Psoas muscle (tissue), 7 donors: ENCODE measurements at regions not wholly inside any gene's neighbourhood (a gene's known extent, or its start where the extent isn't known, plus 50 kb on each side); places are given as distances from the start of the nearest gene placed in this dataset.
A peak's percentile ranks its signal among the peaks of the same experiment; 100 is the strongest.

ENCODE experiments used
- ATAC-seq, 4 donors: fragments of 200-7000 bp; cut with Tn5 transposase; one replicate each; pipeline ENCODE4 v1.9.1; 2020; ENCODE audit warnings: moderate library complexity in 3 of 4, mild to moderate bottlenecking in 2 of 4
- DNase-seq, 2 donors: peaks; one replicate each; pipeline ENCODE4 v3.0.0-alpha.2; 2020
- H3K27ac ChIP-seq: fragments of 200-600 bp; one replicate; pipeline ENCODE4 v1.8.0; 2022
- H3K27me3 ChIP-seq, 3 donors: fragments of 200-600 bp in 1 of 3; one replicate each; pipeline versions ENCODE4 v1.6.1 to v1.8.0; 2013 to 2022; ENCODE audit warnings: low read length in 2 of 3, mild to moderate bottlenecking in 2 of 3, moderate library complexity in 1 of 3; ENCODE audit not compliant: insufficient read depth in 3 of 3
- H3K36me3 ChIP-seq, 2 donors: fragments of 200-600 bp in 1 of 2; one replicate each; pipeline versions ENCODE4 v1.6.1 to v1.8.0; 2013 to 2022; ENCODE audit warnings: low read depth in 1 of 2, mild to moderate bottlenecking in 1 of 2, moderate library complexity in 1 of 2; ENCODE audit not compliant: insufficient read depth in 1 of 2
- H3K4me1 ChIP-seq: fragments of 200-600 bp; one replicate; pipeline ENCODE4 v1.8.0; 2022
- H3K4me3 ChIP-seq: fragments of 200-600 bp; one replicate; pipeline ENCODE4 v1.8.0; 2022; ENCODE audit warnings: mild to moderate bottlenecking
- H3K9me3 ChIP-seq: fragments of 200-600 bp; one replicate; pipeline ENCODE4 v1.8.0; 2022
- whole genome bisulfite sequencing, 3 donors: extraction: QIAGEN DNeasy Blood & Tissue Kit; methylation state at CpG; one replicate each; pipeline versions ENCODE4 v1.1.6 to v1.1.7; 2013; 5-methylcytosine and 5-hydroxymethylcytosine counted together
- intact Hi-C, 2 donors: fragments of 100-400 bp; cut with DNase I; formaldehyde crosslinking; loops; one replicate each; pipeline versions ENCODE4 v1.11.0 to v1.14.2; 2022
- TF ChIP-seq, protein P1 (sequence below): fragments of 200-600 bp; IDR thresholded peaks from one replicate; pipeline ENCODE4 v1.8.0; 2022; ENCODE audit warnings: antibody characterized with exemption
- donor health status: healthy with polysubstance abuse.
- donor health status: DM: no; HTN: no; CAD: no; lungs with moderate emphysema.
- donor health status: Bipolar disorder and iron deficiency.
- donor health status: healthy.
- donor health status: DM: yes; HTN: yes; CAD: no.
- donor health status: DM: no; HTN: no; CAD: no.
- donor health status: DM: yes; HTN: yes; CAD: no.

- TF ChIP-seq, protein P1, sequence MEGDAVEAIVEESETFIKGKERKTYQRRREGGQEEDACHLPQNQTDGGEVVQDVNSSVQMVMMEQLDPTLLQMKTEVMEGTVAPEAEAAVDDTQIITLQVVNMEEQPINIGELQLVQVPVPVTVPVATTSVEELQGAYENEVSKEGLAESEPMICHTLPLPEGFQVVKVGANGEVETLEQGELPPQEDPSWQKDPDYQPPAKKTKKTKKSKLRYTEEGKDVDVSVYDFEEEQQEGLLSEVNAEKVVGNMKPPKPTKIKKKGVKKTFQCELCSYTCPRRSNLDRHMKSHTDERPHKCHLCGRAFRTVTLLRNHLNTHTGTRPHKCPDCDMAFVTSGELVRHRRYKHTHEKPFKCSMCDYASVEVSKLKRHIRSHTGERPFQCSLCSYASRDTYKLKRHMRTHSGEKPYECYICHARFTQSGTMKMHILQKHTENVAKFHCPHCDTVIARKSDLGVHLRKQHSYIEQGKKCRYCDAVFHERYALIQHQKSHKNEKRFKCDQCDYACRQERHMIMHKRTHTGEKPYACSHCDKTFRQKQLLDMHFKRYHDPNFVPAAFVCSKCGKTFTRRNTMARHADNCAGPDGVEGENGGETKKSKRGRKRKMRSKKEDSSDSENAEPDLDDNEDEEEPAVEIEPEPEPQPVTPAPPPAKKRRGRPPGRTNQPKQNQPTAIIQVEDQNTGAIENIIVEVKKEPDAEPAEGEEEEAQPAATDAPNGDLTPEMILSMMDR = no peak
- Histone ChIP-seq H3K27ac (no peak overlapping the region), H3K4me1 (no peaks in the 10 kb centered on the region), H3K9me3 (no peaks in the 10 kb centered on the region), H3K4me3 (no peak overlapping the region), H3K27me3 (no peaks in the 10 kb centered on the region), H3K36me3 (no peaks in the 10 kb centered on the region)
- 70 to 76% (median 76%) methylated on average over 1 of the region's 1 CpG for WGBS, 3 donors
- intact Hi-C loops = no loop called here
- ATAC-seq (no peak), DNase-seq (no peak)
These were observed 150.6 kb upstream of the ANKRD28 start for GRCh38 chr3:15948388-15948787.

DNA sequence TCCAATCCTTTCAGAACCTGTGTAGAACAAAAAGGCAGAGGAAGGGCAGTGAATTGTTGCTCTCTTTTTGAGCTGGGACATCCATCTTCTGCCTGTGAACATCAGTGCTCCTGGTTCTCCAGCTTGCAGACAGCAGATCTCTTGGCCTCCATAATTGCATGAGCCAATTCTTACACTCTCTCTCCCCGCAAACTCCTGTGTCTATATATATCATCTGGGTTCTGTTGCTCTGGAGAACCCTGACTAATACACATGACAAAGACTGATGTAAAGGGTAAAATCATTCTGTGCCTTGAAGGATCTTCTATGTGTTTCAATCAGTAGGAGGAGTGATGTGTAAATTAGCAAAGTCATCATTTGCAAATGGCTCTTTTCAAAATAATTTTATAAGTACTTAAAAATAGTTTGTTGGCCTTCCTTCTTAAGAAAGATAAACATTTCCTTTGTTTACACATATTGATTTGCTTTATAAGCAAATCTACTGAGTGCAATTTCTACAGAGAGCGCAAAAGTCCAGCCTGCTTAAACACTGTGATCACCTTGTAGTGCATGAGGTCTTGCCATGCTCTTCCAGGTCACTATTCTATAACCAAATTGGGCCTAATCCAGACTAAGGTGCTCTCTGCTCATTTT, 154.9 kb upstream of the ANKRD28 start:
- TF ChIP-seq, protein P1 = no peak
- no peak for DNase-seq
- Histone ChIP-seq H3K27me3 (no peaks in the 10 kb centered on the region), H3K4me1 (no peaks in the 10 kb centered on the region), H3K36me3 (no peaks in the 10 kb centered on the region), H3K4me3 (no peak overlapping the region), H3K27ac (no peak overlapping the region), H3K9me3 (no peaks in the 10 kb centered on the region)
- ATAC-seq = peak in 2 of 4 donors; percentile 59 to 77
- intact Hi-C loops = no loop called here
- WGBS, 3 donors = 68 to 78% (median 75%) methylated on average over 2 of the region's 2 CpGs

DNA sequence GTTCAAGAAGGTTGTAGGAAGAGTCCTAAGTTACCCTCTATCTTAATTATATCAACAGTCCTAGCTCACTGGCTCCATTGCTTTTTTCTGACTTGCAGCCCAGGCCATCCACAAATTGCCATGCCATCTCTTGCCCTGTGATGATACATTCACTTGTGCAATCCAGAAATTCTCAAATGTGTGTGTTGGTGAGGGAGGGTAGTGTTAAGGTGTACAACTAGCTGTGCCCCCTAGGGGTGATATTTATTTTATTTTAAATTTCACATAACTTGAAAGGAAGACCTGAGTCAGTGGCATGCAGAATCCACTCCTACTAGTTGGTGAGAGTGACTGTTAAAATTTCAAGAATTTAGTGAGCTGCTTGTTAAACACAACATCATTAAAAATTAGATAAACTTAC, 156.1 kb upstream of the ANKRD28 start:
- intact Hi-C loops = no loop called here
- peak in 3 of 4 donors; percentile 42 to 72 (median 67) for ATAC-seq

GRCh38 chr3:15955968-15956367, 158.2 kb upstream of the ANKRD28 start:
- WGBS, 3 donors = 50 to 64% (median 58%) methylated on average over 1 of the region's 1 CpG
- intact Hi-C loops = no loop called here

More for the DNA sequence above, 156.1 kb upstream of the ANKRD28 start:
- no peaks in the 10 kb centered on the region for H3K27me3 ChIP-seq
- no peak overlapping the region for H3K4me3 ChIP-seq
- no peaks in the 10 kb centered on the region for H3K9me3 ChIP-seq
- H3K27ac ChIP-seq = no peak overlapping the region
- no peaks in the 10 kb centered on the region for H3K36me3 ChIP-seq
- TF ChIP-seq, protein P1 = no peak
- H3K4me1 ChIP-seq = no peaks in the 10 kb centered on the region
- DNase-seq = no peak

More at GRCh38 chr3:15955968-15956367, 158.2 kb upstream of the ANKRD28 start:
- H3K9me3 ChIP-seq = no peaks in the 10 kb centered on the region
- TF ChIP-seq, protein P1 = no peak
- no peaks in the 10 kb centered on the region for H3K27me3 ChIP-seq
- no peak overlapping the region for H3K4me3 ChIP-seq
- no peak for DNase-seq
- ATAC-seq = no peak
- H3K36me3 ChIP-seq = no peaks in the 10 kb centered on the region
- H3K27ac ChIP-seq = no peak overlapping the region
- H3K4me1 ChIP-seq = peaks cover 5% of the 10 kb centered on the region
